GM19455 (cell line): ENCODE measurements at regions not wholly inside any gene's neighbourhood (a gene's known extent, or its start where the extent isn't known, plus 50 kb on each side); places are given as distances from the start of the nearest gene placed in this dataset.

Experiments used
- ATAC-seq: cut with Tn5 transposase; IDR thresholded peaks from one replicate; pipeline ENCODE4 v1.9.1; 2021; ENCODE audit not compliant: unreplicated experiment

DNA sequence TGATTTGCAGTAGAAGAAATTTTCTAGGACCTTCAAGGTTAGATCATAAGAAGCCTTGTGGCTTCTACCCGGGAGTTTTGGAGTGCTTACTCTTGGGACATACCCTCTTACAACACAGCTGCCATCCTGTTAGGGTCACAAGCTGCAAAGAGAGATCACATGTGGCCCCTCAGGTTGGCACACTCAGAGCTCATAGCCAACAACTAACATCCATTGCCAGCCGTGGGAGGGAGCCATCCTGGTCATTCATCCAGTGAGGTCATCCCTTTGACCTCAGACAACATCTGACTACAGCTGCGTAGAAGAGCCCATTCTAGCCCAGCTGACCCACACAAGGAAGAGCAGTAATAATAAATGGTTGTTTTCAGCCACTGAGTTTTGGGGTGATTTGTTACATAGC, 76.9 kb upstream of the NABP1 start:
- ATAC-seq, result no peak

DNA sequence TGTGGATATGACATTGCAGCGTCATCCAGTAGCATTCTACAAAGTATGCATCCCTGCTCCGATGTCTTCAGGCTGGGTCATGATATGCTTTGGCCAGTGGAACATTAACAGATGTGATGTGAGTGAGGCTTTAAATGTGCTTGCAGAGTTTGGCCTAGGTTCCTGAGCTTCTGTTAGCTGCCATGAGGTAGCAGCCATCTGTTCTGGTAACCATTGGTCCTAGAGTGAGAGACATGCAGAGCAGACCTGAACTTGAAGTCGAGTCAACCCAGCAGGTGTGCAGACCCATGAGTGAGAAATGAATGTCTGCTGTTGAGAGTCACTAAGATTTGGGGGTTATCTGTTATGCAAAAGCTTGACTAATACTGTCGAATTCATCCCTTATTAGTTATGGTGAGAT, 73.8 kb upstream of the NABP1 start:
- ATAC-seq, result no peak

DNA sequence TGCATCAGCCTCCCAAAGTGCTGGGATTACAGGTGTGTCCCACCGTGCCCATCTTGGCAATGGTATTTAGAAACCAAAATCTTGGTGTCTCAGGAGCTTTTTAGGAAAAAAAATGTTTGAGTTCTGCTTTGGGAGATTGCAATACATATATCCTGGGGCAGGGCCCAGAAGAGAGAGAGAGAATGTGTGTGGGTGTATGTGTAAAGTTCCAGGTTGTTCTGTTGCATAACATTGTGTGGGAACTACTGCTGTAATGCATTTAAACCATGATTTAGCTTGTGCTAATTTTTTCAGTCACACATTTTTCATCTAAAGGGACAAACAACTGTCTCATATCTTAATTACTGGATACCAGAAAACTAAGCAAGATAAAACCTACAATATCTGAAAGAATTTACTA, 70.8 kb upstream of the NABP1 start:
- ATAC-seq, result no peak

GRCh38 chr2:191610756-191611155, 67.2 kb upstream of the NABP1 start:
- ATAC-seq, result no peak

- ATAC-seq, result peak; percentile 94
Measured at GRCh38 chr2:191611614-191612013, 66.3 kb upstream of the NABP1 start.

DNA sequence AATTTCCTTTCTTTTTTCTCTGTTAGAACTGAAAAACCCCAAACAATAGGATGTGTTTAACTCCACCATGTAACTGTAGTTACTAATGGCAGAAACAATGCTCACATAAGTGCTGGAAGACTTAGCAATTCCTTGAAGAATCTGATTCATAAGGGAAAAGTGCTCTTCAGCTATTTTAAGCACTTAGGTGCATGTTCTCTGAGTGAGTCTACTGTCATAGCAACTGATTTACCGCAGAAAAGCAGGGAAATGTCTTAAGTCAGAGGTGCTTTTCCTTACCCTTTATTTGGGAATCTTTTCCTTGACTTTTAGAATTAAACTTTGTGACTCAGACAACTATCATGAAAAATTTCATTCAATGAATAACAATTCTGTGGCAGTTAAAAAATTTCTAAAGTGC, 65.4 kb upstream of the NABP1 start:
- no peak for ATAC-seq

- ATAC-seq, result no peak
Measured at GRCh38 chr2:191614759-191615158, 63.2 kb upstream of the NABP1 start.

DNA sequence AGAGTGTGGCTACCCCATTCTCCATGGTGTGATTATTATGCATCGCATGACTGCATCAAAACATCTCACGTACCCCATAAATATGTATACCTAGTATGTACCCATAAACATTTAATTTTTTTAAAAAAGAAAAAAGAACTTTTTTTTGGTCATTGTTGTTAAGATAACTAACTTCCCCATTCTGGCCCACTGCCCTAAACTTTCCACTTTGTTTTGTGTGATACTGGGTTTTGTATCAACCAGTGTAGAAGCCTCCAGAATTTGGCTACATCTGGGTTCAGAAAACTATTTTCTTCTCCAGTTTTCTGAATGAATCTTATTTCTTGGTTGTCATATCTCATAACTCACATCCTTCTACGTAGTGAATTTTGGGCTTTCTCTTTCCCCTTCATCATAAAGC, 62.3 kb upstream of the NABP1 start:
- no peak for ATAC-seq

GRCh38 chr2:191617575-191617974, 60.4 kb upstream of the NABP1 start:
- ATAC-seq, result peak; percentile 77

DNA sequence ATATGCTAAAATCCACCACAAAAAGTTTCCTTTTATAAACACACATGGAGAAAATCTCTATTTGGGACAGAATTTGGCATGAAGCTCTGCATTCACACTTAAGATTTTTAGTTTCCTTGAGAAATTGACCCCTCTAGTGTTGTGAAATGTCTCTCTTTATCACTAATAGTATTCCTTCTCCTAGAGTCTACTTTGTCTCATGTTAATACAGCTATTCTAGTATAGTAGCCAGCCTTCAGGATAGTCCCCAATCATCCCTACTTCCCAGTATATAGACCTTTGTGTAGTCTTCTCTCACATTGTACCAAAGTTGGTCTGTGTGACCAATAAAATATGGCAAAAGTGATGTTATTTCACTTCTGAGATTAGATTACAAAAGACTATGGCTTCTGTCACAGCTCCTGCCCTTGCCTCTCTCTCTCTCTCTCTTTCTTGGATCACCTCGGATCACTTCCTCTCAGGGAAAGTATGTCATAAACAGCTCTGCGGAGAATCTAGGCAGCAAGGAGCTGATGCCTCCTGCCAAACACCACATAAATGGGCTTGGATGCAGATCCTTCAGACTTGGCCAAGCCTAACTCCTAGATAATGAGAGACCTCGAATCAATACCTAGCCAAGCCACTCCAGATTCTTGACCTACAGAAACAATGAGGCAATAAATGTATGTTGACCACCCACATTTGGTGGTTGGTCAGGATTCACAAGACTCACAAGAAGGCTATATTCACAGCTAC, 59.7 kb upstream of the NABP1 start:
- no peak for ATAC-seq

GRCh38 chr2:191618786-191619185, 59.1 kb upstream of the NABP1 start:
- ATAC-seq, result no peak

DNA sequence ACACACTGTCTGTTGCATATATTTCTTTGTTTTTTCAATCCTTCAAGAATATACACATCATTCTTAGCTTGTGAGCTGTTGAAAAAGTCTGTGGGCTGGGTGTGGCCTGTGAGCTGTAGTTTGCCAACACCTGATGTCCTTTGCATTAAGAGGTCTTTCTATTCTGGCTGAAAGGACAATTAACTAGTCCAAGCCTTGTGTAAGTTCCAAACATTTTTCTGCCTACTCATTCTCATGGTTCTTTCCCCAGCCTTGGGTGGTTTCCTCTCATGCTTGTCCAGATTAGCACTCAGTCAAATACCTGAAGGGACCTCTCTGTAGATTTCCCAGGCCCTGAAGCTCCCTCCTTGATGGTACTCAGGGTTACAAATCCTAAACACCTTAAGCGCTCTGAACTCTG, 57.8 kb upstream of the NABP1 start:
- ATAC-seq, result no peak

GRCh38 chr2:191622374-191623320, 55.3 kb upstream of the NABP1 start:
- no peak for ATAC-seq

DNA sequence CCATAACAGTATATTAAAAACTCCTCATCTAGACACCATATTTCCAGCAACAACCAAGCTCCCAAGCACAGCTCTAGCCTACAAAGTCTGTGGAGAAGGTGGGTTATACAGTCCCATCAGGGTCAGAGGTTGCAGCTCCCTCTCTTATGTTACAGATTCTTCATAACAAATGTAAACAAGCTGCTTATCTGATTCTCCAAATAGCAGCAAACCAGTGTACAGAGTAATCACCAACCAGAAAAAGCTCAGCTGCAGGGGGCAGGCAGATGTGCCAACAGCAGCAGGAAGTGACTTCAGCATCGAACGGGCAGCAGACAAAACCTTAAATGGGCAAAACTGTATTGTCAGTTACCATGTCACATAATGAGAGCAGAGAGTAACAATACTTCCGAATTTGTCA, 52.9 kb upstream of the NABP1 start:
- peak; percentile 57 for ATAC-seq

- ATAC-seq, result no peak
Measured at GRCh38 chr2:191625446-191625845, 52.5 kb upstream of the NABP1 start.

- ATAC-seq, result no peak
Measured at GRCh38 chr2:191626497-191627151, 51.3 kb upstream of the NABP1 start.

DNA sequence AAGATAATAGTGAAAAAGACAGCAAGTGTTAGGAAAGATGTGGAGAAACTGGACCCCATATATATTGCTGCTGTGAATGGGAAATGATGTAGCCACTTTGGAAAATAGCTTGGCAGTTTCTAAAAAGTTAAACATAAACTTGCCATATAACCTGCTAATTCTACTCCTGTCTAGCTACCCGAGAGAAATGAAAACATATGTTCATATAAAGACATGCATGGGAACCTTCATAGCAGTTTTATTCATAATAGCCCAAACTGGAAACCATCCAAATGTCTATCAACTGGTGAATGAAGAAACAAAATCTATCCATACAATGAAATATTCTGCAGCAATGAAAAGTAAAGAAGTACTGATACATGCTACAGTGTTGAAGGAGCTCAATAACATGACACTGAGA, 50.4 kb upstream of the NABP1 start:
- ATAC-seq, result no peak
